Right atrium auricular region (tissue), 2 donors: ENCODE measurements at regions not wholly inside any gene's neighbourhood (a gene's known extent, or its start where the extent isn't known, plus 50 kb on each side); places are given as distances from the start of the nearest gene placed in this dataset.
"Not testable (repeated sequence)": the region's sequence is repeated elsewhere in the genome, so short reads cannot be mapped to it uniquely, and the experiment has no call there.

Experiments used
- DNase-seq: peaks from one replicate; pipeline ENCODE4 v3.0.0-alpha.2; 2019; ENCODE audit warnings: low spot score
- H3K27ac ChIP-seq, 2 donors: fragments of 200-600 bp; sonication (generic); 1 replicate in 1 of 2; 2 replicates in 1 of 2; pipeline ENCODE4 v1.5.1; 2016 to 2019
- H3K27me3 ChIP-seq, 2 donors: fragments of 200-600 bp; sonication (generic); one replicate each; pipeline versions ENCODE4 v1.5.1 to v1.6.0; 2017 to 2019
- H3K36me3 ChIP-seq: fragments of 200-600 bp; sonication (generic); one replicate; pipeline ENCODE4 v1.5.1; 2016
- H3K4me1 ChIP-seq, 2 donors: fragments of 200-600 bp; sonication (generic); one replicate each; pipeline versions ENCODE4 v1.5.1 to v1.6.0; 2017 to 2019
- H3K4me3 ChIP-seq, 2 donors: fragments of 200-600 bp; sonication (generic); 1 replicate in 1 of 2; 2 replicates in 1 of 2; pipeline ENCODE4 v1.5.1; 2017 to 2019; ENCODE audit warnings: mild to moderate bottlenecking in 1 of 2, moderate library complexity in 1 of 2
- H3K9me3 ChIP-seq, 2 donors: fragments of 200-600 bp; sonication (generic); one replicate each; pipeline ENCODE4 v1.5.1; 2019
- CTCF ChIP-seq, 2 donors: fragments of 200-600 bp; sonication (generic); IDR thresholded peaks; one replicate each; pipeline ENCODE4 v1.5.1; 2019; ENCODE audit warnings: antibody characterized with exemption in 2 of 2

GRCh38 chr10:77726732-77727131 lies 89.1 kb upstream of the KCNMA1 start:
- TF ChIP-seq CTCF (IDR thresholded peaks at IDR 0.05) = no peak
- no peak overlapping the region for H3K27ac ChIP-seq
- no peaks in the 10 kb centered on the region for H3K4me1 ChIP-seq
- no peak overlapping the region for H3K4me3 ChIP-seq
- no peak for DNase-seq
- no peaks in the 10 kb centered on the region for H3K36me3 ChIP-seq
- H3K9me3 ChIP-seq = no peaks in the 10 kb centered on the region
- H3K27me3 ChIP-seq = no peaks in the 10 kb centered on the region

- Histone ChIP-seq H3K9me3 (no peaks in the 10 kb centered on the region), H3K27me3 (no peaks in the 10 kb centered on the region), H3K4me1 (no peaks in the 10 kb centered on the region), H3K36me3 (no peaks in the 10 kb centered on the region), H3K4me3 (no peak overlapping the region), H3K27ac (no peak overlapping the region)
- no peak for TF ChIP-seq CTCF (IDR thresholded peaks at IDR 0.05)
- no peak for DNase-seq
Measured at GRCh38 chr10:77726301-77726700, 88.7 kb upstream of the KCNMA1 start.

- no peak for DNase-seq
- Histone ChIP-seq H3K27ac (no peak overlapping the region), H3K36me3 (no peaks in the 10 kb centered on the region), H3K4me3 (no peak overlapping the region), H3K27me3 (no peaks in the 10 kb centered on the region), H3K9me3 (no peaks in the 10 kb centered on the region), H3K4me1 (no peaks in the 10 kb centered on the region)
- no peak for TF ChIP-seq CTCF (IDR thresholded peaks at IDR 0.05)
Measured at GRCh38 chr10:77724820-77725219, 87.2 kb upstream of the KCNMA1 start.

- H3K27me3 ChIP-seq = no peaks in the 10 kb centered on the region
- H3K4me1 ChIP-seq = no peaks in the 10 kb centered on the region
- no peak overlapping the region for H3K4me3 ChIP-seq
- H3K36me3 ChIP-seq = no peaks in the 10 kb centered on the region
- H3K9me3 ChIP-seq = no peaks in the 10 kb centered on the region
- TF ChIP-seq CTCF (IDR thresholded peaks at IDR 0.05) = no peak
- no peak overlapping the region for H3K27ac ChIP-seq
- DNase-seq = no peak
Measured at GRCh38 chr10:77723376-77723775, 85.8 kb upstream of the KCNMA1 start.

- not testable (repeated sequence) for H3K9me3 ChIP-seq, H3K27ac ChIP-seq, DNase-seq, H3K27me3 ChIP-seq, H3K4me1 ChIP-seq, H3K36me3 ChIP-seq, H3K4me3 ChIP-seq
Measured at GRCh38 chr10:77722956-77723355, 85.3 kb upstream of the KCNMA1 start.

- Histone ChIP-seq H3K4me3 (no peak overlapping the region), H3K27me3 (no peaks in the 10 kb centered on the region), H3K4me1 (no peaks in the 10 kb centered on the region), H3K36me3 (no peaks in the 10 kb centered on the region), H3K9me3 (no peaks in the 10 kb centered on the region), H3K27ac (no peak overlapping the region)
- no peak for DNase-seq
- no peak for TF ChIP-seq CTCF (IDR thresholded peaks at IDR 0.05)
Measured at GRCh38 chr10:77721815-77722214, 84.2 kb upstream of the KCNMA1 start.
